OCI-LY1 (cell line): ENCODE measurements at regions not wholly inside any gene's neighbourhood (a gene's known extent, or its start where the extent isn't known, plus 50 kb on each side); places are given as distances from the start of the nearest gene placed in this dataset.

Experiments used
- H2AFZ ChIP-seq: fragments of 200-600 bp; sonication (generic), shearing (Covaris generic); 2 replicates; pipeline ENCODE4 v1.6.0; 2014; ENCODE audit warnings: antibody characterized with exemption, mild to moderate bottlenecking, low read length
- H3F3A ChIP-seq: fragments of 200-600 bp; sonication (generic), shearing (Covaris generic); 2 replicates; pipeline ENCODE4 v1.6.0; 2014; ENCODE audit warnings: mild to moderate bottlenecking, antibody characterized with exemption, low read length, moderate library complexity; ENCODE audit not compliant: insufficient read depth
- H3K27ac ChIP-seq: fragments of 200-600 bp; sonication (generic); 2 replicates; pipeline ENCODE4 v1.5.1; 2014; ENCODE audit warnings: low read length, mixed run types, mild to moderate bottlenecking, low read depth; ENCODE audit not compliant: poor library complexity, severe bottlenecking
- H3K27me3 ChIP-seq: fragments of 200-600 bp; sonication (generic); 2 replicates; pipeline ENCODE4 v1.6.0; 2014; ENCODE audit warnings: antibody characterized with exemption, mild to moderate bottlenecking, low read length, moderate library complexity; ENCODE audit not compliant: insufficient read depth
- H3K36me3 ChIP-seq: fragments of 200-600 bp; sonication (generic); 2 replicates; pipeline ENCODE4 v1.6.1; 2014; ENCODE audit warnings: mild to moderate bottlenecking, antibody characterized with exemption, low read length, moderate library complexity, mixed read lengths; ENCODE audit not compliant: insufficient read depth
- H3K4me1 ChIP-seq: fragments of 200-600 bp; sonication (generic); 2 replicates; pipeline ENCODE4 v1.5.1; 2014; ENCODE audit warnings: mild to moderate bottlenecking, low read length, moderate library complexity; ENCODE audit not compliant: insufficient read depth, severe bottlenecking
- H3K4me2 ChIP-seq: fragments of 200-600 bp; sonication (generic), shearing (Covaris generic); 2 replicates; pipeline ENCODE4 v1.6.1; 2014; ENCODE audit warnings: low read length
- H3K4me3 ChIP-seq: fragments of 200-600 bp; sonication (generic); 2 replicates; pipeline ENCODE4 v1.5.1; 2014; ENCODE audit warnings: low read length, low read depth, mild to moderate bottlenecking, mixed read lengths; ENCODE audit not compliant: poor library complexity, severe bottlenecking
- H3K79me2 ChIP-seq: fragments of 200-600 bp; shearing (Covaris generic); 2 replicates; pipeline ENCODE4 v1.6.1; 2016; ENCODE audit warnings: mixed run types, low read length, mixed read lengths; ENCODE audit not compliant: insufficient read depth
- H3K9ac ChIP-seq: fragments of 200-600 bp; sonication (generic), shearing (Covaris generic); 2 replicates; pipeline ENCODE4 v1.6.1; 2014; ENCODE audit warnings: mild to moderate bottlenecking, low read length, mixed read lengths
- H3K9me2 ChIP-seq: fragments of 200-600 bp; sonication (generic), shearing (Covaris generic); 2 replicates; pipeline ENCODE4 v1.6.1; 2014; ENCODE audit warnings: low read depth, mild to moderate bottlenecking, low read length, mixed read lengths
- H3K9me3 ChIP-seq: fragments of 200-600 bp; shearing (Covaris generic); 2 replicates; pipeline ENCODE4 v1.6.1; 2014; ENCODE audit warnings: low read length, mixed read lengths
- H4K20me1 ChIP-seq: fragments of 200-600 bp; sonication (generic), shearing (Covaris generic); 2 replicates; pipeline ENCODE4 v1.6.0; 2016; ENCODE audit warnings: mild to moderate bottlenecking, low read length; ENCODE audit not compliant: insufficient read depth
- CTCF ChIP-seq: fragments of 200-600 bp; sonication (generic), shearing (Covaris generic); IDR thresholded peaks from 2 replicates; pipeline ENCODE4 v1.5.1; 2017; ENCODE audit warnings: mild to moderate bottlenecking, antibody characterized with exemption, low read length, moderate library complexity, mixed read lengths
- EZH2 ChIP-seq: fragments of 200-600 bp; sonication (generic), shearing (Covaris generic); IDR thresholded peaks from 2 replicates; pipeline ENCODE4 v1.8.0; 2017; ENCODE audit warnings: borderline replicate concordance, mixed run types, mild to moderate bottlenecking, antibody characterized with exemption, low read length, moderate library complexity, mixed read lengths

GRCh38 chr9:12612211-12612770, 80.9 kb upstream of the TYRP1 start:
- no peaks in the 10 kb centered on the region for H3F3A ChIP-seq
- no peak overlapping the region for H3K4me3 ChIP-seq
- no peak overlapping the region for H3K4me2 ChIP-seq
- H3K4me1 ChIP-seq: no peaks in the 10 kb centered on the region
- H4K20me1 ChIP-seq: no peaks in the 10 kb centered on the region
- no peaks in the 10 kb centered on the region for H3K79me2 ChIP-seq
- no peaks in the 10 kb centered on the region for H3K27me3 ChIP-seq
- no peaks in the 10 kb centered on the region for H3K36me3 ChIP-seq
- no peak overlapping the region for H3K9ac ChIP-seq
- H3K27ac ChIP-seq: no peak overlapping the region
- H3K9me2 ChIP-seq: no peaks in the 10 kb centered on the region
- H3K9me3 ChIP-seq: no peaks in the 10 kb centered on the region
- TF ChIP-seq CTCF (no peak), EZH2 (no peak)
- H2AFZ ChIP-seq: no peak overlapping the region

GRCh38 chr9:12613071-12613470, 80.1 kb upstream of the TYRP1 start:
- Histone ChIP-seq H3K4me1 (no peaks in the 10 kb centered on the region), H3K4me2 (no peak overlapping the region), H3K9me3 (no peaks in the 10 kb centered on the region), H3K27ac (no peak overlapping the region), H3F3A (no peaks in the 10 kb centered on the region), H3K27me3 (no peaks in the 10 kb centered on the region), H2AFZ (no peak overlapping the region), H3K9ac (no peak overlapping the region), H4K20me1 (no peaks in the 10 kb centered on the region), H3K4me3 (no peak overlapping the region), H3K79me2 (no peaks in the 10 kb centered on the region), H3K36me3 (no peaks in the 10 kb centered on the region), H3K9me2 (no peaks in the 10 kb centered on the region)
- no peak for TF ChIP-seq CTCF
- no peak for TF ChIP-seq EZH2

GRCh38 chr9:12614488-12614887, 78.7 kb upstream of the TYRP1 start:
- H3F3A ChIP-seq: no peaks in the 10 kb centered on the region
- no peaks in the 10 kb centered on the region for H4K20me1 ChIP-seq
- no peak overlapping the region for H3K4me3 ChIP-seq
- H3K9me3 ChIP-seq: no peaks in the 10 kb centered on the region
- no peaks in the 10 kb centered on the region for H3K4me1 ChIP-seq
- no peaks in the 10 kb centered on the region for H3K27me3 ChIP-seq
- H3K36me3 ChIP-seq: no peaks in the 10 kb centered on the region
- TF ChIP-seq CTCF (no peak), EZH2 (no peak)
- no peak overlapping the region for H3K9ac ChIP-seq
- H3K79me2 ChIP-seq: no peaks in the 10 kb centered on the region
- no peak overlapping the region for H2AFZ ChIP-seq
- H3K4me2 ChIP-seq: no peak overlapping the region
- no peak overlapping the region for H3K27ac ChIP-seq
- no peaks in the 10 kb centered on the region for H3K9me2 ChIP-seq
